ENCODE measurements at regions not wholly inside any gene's neighbourhood (a gene's known extent, or its start where the extent isn't known, plus 50 kb on each side); places are given as distances from the start of the nearest gene placed in this dataset.

DNA sequence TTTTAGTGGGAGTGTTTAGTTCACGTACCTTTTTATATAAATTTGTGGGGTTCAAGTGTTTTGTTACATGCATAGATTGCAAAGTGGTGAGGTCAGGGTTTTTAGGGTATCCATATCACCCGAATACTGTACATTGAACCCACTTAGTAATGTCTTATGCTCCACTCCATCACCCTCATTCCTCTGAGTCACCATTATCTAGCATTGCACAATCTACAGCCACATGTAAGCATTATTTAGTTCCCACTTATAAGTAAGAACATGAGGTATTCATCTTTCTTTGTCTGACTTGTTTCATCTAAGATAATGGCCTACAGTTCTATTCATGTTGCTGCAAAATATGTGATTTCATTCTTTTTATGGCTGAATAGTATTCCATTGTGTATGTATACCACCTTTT, 583.7 kb upstream of the LRFN5 start:
- TF ChIP-seq CTCF (IDR thresholded peaks at IDR 0.05; ENCODE audit: low read depth, low read length): no peak
- no peak for DNase-seq (ENCODE audit: extremely low read depth, low read depth)

- no peak for TF ChIP-seq CTCF (IDR thresholded peaks at IDR 0.05; ENCODE audit: low read depth, low read length)
- no peak for DNase-seq (ENCODE audit: extremely low read depth, low read depth)
Measured at GRCh38 chr14:41016213-41016612, 590.5 kb upstream of the LRFN5 start.

DNA sequence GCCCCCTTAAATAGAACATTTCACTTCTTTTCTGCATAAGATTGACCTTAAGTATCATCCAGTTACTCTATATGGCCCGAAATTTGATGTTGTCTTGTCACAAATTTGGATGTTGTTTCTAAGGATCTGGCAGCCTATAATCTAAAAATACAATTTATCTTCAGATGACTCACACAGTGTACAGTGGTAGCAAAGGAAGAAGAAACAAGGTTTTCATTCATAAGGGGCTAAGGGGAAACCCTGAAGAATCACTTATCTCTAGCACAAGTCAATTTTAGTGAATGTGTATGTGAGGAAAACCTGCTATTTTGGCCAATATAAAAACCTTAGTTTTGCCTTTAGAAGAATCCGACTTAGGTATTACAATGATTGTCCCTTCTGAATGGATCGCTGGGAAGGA, 606.3 kb upstream of the LRFN5 start:
- DNase-seq (ENCODE audit: extremely low read depth, low read depth): no peak
- no peak for TF ChIP-seq CTCF (IDR thresholded peaks at IDR 0.05; ENCODE audit: low read depth, low read length)

DNA sequence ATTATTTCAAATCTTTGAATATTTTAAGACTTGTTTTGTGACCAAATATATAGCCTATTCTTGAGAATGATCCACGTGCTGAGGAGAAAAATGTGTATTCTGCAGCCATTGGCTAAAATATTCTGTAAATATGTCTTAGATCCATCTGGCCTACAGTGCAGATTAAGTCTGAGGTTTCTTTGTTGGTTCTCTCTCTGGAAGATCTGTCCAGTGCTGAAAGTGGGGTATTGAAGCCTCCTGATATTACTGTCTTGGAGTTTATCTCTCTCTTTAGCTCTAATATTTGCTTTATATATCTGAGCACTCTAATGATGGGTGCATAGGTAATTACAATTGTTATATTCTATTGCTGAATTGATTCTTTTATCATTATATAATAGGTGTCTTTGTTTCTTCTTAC, 617.4 kb upstream of the LRFN5 start:
- no peak for TF ChIP-seq CTCF (IDR thresholded peaks at IDR 0.05; ENCODE audit: low read depth, low read length)
- DNase-seq (ENCODE audit: extremely low read depth, low read depth): no peak

GRCh38 chr14:40987481-40987880, 619.2 kb upstream of the LRFN5 start:
- no peak for TF ChIP-seq CTCF (IDR thresholded peaks at IDR 0.05; ENCODE audit: low read depth, low read length)
- no peak for DNase-seq (ENCODE audit: extremely low read depth, low read depth)

GRCh38 chr14:40986655-40987054, 620.0 kb upstream of the LRFN5 start:
- no peak for DNase-seq (ENCODE audit: extremely low read depth, low read depth)
- no peak for TF ChIP-seq CTCF (IDR thresholded peaks at IDR 0.05; ENCODE audit: low read depth, low read length)

GRCh38 chr14:40985584-40985983, 621.1 kb upstream of the LRFN5 start:
- DNase-seq (ENCODE audit: extremely low read depth, low read depth): no peak
- TF ChIP-seq CTCF (IDR thresholded peaks at IDR 0.05; ENCODE audit: low read depth, low read length): no peak

Data from AG09319 (cell line).